Left hindlimb (tissue), 1 donor: ENCODE measurements at regions not wholly inside any gene's neighbourhood (a gene's known extent, or its start where the extent isn't known, plus 50 kb on each side); places are given as distances from the start of the nearest gene placed in this dataset.
A peak's percentile ranks its signal among the peaks of the same experiment; 100 is the strongest.

Experiments
- DNase-seq: peaks from one replicate; pipeline ENCODE4 v3.0.0-alpha.2; 2018

DNA sequence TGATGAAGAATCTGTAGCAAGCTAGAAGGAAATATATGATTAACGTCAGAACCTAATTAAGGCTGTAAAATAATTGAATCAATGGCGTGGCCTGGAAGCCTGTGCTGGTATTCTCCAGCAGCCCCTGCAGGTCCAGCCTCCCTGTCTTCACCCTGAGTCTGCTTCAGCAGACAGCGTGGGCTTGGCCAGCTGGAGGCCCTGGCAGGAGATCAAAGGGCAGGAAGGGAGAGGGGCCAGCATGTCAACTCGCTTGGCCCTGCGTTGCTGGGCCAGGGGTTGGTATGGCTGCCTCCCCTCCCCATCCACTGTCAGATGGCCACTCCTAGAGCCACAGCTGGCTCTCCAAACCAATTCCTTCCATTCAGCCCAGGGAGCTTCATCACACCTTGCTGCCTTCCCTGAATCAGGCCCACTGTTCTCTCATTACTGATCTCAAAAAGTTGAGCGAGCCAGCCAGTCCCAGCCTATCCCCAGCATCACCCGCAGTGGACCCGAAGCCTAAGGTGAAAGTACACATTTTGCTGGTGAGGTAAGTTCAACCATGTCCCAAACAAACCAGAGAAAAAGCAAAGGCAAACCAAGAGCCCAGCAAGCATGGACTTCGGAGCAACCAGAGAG lies 228.4 kb upstream of the AGAP1 start:
- no peak for DNase-seq

- DNase-seq, result no peak
Observed at GRCh38 chr2:235267251-235267650, 226.6 kb upstream of the AGAP1 start.

DNA sequence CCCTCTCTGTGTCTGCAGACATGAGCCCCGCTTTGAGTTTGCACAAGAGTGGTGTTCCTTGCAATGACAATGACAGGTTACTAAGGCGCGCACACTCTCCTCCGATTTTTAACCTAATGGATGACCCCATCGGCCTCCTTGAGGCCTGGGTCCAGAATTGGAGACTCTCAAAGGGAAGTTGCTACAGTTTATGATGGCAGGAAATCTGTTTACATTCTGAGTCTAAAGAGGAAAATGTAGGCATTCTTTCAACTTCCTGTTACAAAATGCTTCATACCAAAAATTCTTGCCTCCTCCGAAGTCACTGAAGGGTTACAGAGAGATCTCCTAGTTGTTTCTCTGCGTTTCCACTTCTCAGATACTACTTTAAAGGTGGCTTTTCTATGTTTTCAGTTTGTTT lies 225.3 kb upstream of the AGAP1 start:
- DNase-seq, result no peak

DNA sequence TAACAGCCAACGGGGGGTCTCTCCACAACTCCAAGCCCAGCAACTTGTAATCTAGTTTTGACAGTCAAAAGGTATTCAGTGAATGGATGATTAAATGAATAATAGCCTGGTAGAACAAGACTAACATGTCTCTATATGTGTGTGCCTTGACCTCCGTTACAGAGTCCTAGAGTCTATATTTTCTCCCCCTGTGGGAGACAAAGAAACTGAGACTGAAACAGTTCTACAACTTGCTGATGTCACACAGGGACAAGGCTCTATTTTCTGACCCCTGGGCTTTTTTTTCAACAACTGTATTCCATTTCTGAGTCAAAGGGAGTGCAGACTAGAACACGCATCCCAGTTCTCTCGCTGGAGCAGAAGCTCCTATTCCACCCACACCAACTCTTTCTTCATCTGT lies 223.6 kb upstream of the AGAP1 start:
- DNase-seq, result no peak

GRCh38 chr2:235270956-235271355 lies 222.9 kb upstream of the AGAP1 start:
- DNase-seq, result no peak

- DNase-seq, result no peak
Observed at GRCh38 chr2:235271936-235272335, 221.9 kb upstream of the AGAP1 start.

- no peak for DNase-seq
Observed at GRCh38 chr2:235274023-235274422, 219.8 kb upstream of the AGAP1 start.

DNA sequence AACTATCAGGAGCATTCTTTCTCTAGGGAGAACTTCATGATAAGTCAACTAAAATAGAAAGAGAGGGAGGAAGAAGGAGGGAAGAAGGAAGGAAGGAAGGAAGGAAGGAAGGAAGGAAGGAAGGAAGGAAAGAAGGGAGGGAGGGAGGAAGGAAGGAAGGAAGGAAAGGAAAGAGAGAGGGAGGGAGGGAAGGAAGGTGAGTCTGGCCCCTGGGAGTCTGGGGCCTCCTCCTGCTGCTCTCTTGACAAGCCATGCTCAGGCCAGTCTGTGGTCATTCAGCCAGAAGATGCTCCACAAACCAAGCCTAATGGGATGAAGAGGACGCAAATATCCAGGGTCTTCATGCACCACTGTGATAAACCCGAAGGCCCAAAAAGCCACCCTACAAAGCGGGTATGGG lies 216.4 kb upstream of the AGAP1 start:
- no peak for DNase-seq

GRCh38 chr2:235278771-235279355 lies 215.0 kb upstream of the AGAP1 start:
- DNase-seq, result no peak

DNA sequence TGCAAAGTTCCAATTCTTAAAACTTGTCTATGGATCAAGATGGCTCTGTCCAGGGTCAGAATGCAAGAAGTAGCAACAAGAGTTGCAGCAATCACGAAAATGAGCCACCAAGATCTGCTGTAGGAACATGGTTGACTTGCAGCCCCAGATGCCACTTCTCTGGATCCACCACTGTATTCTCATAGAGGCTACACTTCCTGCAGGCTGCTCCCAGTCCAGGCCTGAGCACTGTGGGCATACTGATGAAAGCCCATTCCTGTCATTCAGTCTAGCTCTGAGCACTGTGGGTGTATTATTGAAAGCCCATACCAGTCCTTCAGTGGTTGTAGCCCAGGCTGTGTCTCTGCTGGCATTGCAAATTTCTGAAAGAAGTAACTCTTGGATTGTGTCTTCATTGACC lies 213.9 kb upstream of the AGAP1 start:
- no peak for DNase-seq

DNA sequence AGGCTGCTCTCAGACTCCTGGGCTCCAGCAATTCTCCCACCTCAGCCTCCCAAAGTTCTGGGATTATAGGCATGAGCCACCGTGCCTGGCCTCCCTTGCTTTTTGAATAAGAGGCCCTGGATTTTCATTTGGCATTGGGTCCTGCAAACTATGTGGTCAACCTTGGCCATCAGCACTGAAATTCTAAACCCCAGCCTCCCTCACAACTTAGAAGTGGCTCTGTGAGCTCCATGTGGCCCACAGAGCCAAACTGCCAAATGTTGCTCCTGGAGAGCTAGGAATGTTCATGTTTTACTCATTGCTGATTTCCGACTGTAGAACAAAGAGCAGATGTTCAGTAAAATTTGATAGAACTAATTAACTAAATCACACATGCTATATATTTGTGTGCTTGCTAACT lies 210.6 kb upstream of the AGAP1 start:
- no peak for DNase-seq

GRCh38 chr2:235286622-235287374 lies 207.0 kb upstream of the AGAP1 start:
- DNase-seq, result no peak

- DNase-seq, result no peak
Observed at GRCh38 chr2:235287375-235287733, 206.5 kb upstream of the AGAP1 start.

DNA sequence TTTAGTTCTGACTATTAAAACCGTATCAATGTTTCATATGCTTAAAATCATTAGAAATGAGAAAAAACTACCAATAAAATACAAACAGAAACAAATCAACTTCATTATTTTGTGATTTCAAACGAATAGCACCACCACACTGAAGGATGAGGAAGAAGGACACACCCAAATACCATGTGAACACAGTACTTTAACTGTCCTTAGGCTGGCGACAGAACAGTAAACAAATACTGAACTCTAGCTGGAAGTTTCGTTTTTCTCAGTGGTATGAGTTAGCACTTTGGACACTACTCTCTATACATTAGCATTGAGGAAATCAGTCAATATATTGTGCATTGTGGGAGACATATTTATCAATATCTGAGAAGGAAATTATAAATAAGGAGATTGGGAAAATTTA lies 202.4 kb upstream of the AGAP1 start:
- DNase-seq, result no peak

DNA sequence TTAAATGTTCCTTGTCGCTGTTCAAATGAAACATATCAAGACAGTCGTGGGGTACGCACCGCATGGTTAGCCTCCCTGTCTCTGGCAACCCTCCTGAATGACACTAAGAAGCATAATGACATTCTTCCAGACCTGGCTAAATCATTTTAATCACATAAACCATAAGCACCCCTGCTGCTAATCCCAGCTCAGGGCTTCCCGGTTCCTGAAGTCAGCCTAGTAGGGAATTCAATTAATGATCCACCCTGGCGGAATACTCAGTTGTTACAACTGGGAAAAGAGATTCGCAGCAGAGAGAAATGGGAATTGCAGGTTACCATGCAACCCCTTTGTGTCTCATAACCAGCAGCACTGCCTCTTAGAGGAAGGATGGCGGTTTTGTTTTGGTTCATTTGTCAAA lies 200.8 kb upstream of the AGAP1 start:
- no peak for DNase-seq

DNA sequence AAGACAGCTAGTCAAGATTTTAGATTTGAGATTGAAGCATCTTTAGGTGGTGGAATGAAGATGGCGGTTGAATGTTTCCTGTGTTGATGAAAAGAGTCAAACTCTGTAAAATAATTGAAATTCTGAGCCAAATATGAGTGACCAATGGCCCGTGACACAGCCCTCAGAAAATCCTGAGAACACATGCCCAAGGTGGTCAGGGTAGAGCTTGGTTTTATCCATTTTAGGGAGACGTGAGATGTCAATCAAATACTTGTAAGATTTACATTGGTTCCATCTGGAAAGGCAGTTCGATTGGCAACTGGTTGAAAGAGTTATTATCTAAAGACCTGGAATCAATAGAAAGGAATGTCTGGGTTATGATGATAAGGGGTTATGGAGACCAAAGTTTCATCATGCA lies 198.0 kb upstream of the AGAP1 start:
- no peak for DNase-seq

DNA sequence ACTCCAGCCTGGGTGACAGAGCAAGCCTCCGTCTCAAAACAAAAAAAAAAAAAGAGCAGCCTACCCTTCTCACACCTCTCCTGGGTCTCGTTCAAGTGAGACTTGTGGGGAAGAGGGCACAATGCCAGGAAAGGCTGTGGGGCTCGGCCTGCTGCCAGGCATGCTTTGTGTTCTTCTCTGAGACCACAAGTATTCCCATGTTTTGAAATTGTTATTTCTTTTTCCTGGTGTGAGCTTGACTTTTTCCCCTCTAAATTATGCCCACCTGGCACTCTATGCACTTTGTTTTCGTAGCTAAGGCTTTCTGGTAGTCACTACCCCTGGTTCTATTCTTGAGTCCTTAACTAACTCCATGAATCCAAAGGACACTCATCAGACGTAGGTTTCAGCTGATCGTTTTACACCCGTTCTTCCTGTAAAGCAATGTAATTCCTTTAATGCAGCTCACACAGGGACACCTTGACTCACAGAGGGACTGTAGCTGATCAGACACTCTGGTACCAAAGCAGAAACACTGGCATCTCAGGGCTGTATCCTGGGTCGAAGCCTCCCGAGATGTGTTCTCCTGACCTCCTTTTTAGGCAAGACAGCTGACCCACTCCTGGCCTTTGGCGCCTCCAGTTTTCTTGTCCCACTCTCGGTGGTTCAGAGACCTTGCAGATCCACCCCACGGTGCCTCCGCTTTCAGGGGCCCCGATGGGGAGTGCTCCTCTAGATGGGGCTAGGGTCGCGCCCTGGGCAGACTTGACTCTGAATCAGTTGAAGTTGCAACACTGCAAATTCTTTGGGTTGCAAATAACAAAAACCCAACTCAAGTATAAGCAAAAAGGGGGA lies 193.3 kb upstream of the AGAP1 start:
- DNase-seq, result peak; percentile 47

DNA sequence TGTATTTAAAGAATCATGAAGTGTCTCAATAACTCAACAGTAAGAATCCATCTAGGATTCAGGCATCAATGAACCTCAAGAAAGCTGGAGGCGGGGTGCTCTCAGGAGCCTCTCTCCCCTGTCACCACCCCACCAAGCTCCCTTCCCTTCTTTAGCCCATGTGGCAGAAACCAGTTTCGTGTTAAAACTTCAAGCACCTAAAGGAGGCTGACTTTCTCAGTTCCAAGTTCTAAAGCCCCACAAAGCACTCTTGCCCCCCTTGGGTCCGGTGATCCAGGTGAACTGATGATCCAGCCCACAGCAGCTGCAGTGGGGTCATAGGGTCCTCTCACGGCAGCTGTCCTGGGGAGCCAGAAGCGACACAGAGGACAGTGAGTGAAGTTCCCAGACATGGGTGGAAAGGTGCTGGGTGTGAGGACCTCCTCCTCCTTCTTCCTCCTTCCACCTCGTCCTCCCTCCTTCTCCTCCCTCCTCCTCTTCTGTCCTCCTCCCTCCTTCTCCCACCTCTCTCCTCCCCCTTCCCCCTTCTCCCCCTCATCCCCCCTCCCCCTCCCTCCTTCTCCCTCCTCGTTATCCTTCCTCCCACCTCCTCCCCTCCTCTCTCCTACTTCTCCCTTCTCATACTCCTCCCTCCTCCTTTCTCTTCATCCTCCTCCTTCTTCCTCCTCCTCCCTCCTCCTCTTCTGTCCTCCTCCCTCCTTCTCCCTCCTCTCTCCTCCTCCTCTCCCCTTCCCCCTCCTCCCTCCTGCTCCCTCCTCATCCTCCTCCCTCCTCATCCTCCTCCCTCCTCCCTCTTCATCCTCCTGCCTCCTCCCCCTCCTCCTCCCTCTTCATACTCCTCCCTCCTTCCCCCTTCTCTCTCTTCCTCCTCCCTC lies 192.4 kb upstream of the AGAP1 start:
- DNase-seq, result no peak

GRCh38 chr2:235302263-235302662 lies 191.6 kb upstream of the AGAP1 start:
- DNase-seq, result no peak

- DNase-seq, result no peak
Observed at GRCh38 chr2:235303499-235304291, 190.1 kb upstream of the AGAP1 start.

DNA sequence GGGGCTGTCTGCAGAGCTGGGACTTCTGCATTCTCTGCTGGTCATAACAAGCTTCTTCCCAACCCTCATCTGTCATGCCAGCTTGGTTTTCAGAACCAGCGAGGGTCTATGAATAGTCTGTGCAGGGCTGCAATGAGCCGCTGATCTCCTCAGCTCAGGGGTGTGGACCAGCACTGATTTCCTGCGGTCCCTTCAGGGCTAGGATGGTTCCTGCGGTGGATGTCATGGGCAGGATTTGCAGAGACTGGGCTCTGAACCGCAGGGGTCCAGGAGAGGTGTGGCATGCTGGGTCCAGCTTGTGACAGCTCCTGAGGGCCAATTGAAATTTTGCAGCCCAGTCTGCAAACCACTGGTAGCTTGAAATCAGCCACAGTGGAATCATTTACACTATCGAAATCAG lies 188.2 kb upstream of the AGAP1 start:
- DNase-seq, result no peak

DNA sequence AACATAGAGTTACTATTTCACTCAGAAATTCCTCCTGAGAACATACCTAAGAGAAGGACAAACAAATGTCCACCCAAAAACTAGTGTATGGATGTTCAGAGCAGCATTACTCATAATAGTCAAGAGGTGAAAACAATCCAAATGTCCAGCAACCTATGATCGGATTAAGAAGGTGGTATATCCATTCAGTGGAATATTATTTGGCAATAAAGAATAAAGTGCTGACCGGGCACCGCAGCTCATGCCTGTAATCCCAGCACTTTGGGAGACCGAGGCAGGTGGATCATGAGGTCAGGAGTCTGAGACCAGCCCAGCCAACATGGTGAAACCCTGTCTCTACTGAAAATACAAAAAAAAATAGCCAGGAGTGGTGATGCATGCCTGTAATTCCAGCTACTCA lies 182.8 kb upstream of the AGAP1 start:
- no peak for DNase-seq
